Suprapubic skin (tissue), 4 donors: ENCODE measurements at regions not wholly inside any gene's neighbourhood (a gene's known extent, or its start where the extent isn't known, plus 50 kb on each side); places are given as distances from the start of the nearest gene placed in this dataset.

ENCODE experiments used
- DNase-seq, 2 donors: peaks; one replicate each; pipeline ENCODE4 v3.0.0-alpha.2; 2019; ENCODE audit warnings: low spot score in 2 of 2
- H3K27ac ChIP-seq: fragments of 200-600 bp; sonication (generic); one replicate; pipeline ENCODE4 v1.5.1; 2019
- H3K27me3 ChIP-seq: fragments of 200-600 bp; sonication (generic); one replicate; pipeline ENCODE4 v1.5.1; 2019
- H3K36me3 ChIP-seq: fragments of 200-600 bp; sonication (generic); one replicate; pipeline ENCODE4 v1.5.1; 2019
- H3K4me1 ChIP-seq: fragments of 200-600 bp; sonication (generic); one replicate; pipeline ENCODE4 v1.5.1; 2019
- H3K4me3 ChIP-seq: fragments of 200-600 bp; sonication (generic); one replicate; pipeline ENCODE4 v1.5.1; 2019; ENCODE audit warnings: mild to moderate bottlenecking
- H3K9me3 ChIP-seq: fragments of 200-600 bp; sonication (generic); one replicate; pipeline ENCODE4 v1.5.1; 2019
- EP300 ChIP-seq: sonication (generic); formaldehyde crosslinking; IDR thresholded peaks from one replicate; pipeline ENCODE4 v1.6.1; 2017; ENCODE audit warnings: antibody characterized with exemption
- POLR2A ChIP-seq, 2 donors: fragments of 450-650 bp; IDR thresholded peaks; one replicate each; pipeline ENCODE4 v1.6.1; 2017; ENCODE audit warnings: antibody characterized with exemption in 2 of 2, mild to moderate bottlenecking in 2 of 2, moderate library complexity in 2 of 2
- POLR2AphosphoS5 ChIP-seq, 3 donors: sonication (generic); formaldehyde crosslinking; IDR thresholded peaks; one replicate each; pipeline ENCODE4 v1.6.1; 2017; ENCODE audit warnings: antibody characterized with exemption in 3 of 3
- WGBS: methylation state at CpG from one replicate; pipeline ENCODE4 v1.1.5; 2018; 5-methylcytosine and 5-hydroxymethylcytosine counted together
- TF ChIP-seq, protein P1 (sequence below), 2 donors: fragments of 200-600 bp in 1 of 2; fragments of 450-650 bp in 1 of 2; sonication (generic) in 1 of 2; IDR thresholded peaks; one replicate each; pipeline ENCODE4 v1.5.1; 2016 to 2019; ENCODE audit warnings: antibody characterized with exemption in 2 of 2, mild to moderate bottlenecking in 1 of 2, moderate library complexity in 1 of 2

DNA sequence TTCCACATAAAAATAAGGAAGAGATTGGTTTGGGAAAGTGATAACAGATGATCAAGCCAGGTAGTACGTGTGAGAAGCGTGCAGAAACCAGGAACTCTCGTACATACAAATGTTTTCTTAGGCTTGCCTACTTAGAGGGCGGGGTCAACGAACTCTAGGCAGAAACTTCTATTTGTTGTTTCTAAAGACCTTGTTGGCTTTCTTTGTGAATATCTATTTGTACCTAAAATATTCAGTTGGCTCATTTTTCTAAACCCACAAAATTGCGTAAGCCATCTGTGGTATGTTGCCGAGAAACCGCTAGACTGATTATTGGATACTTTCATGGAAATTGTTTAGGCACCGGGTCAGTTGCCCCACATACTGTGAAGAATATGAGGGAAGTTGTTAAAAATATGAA, 458.5 kb downstream of the MAT2B start:
- Histone ChIP-seq H3K4me3 (no peak overlapping the region), H3K27me3 (no peaks in the 10 kb centered on the region), H3K4me1 (no peaks in the 10 kb centered on the region), H3K9me3 (no peaks in the 10 kb centered on the region), H3K36me3 (no peaks in the 10 kb centered on the region), H3K27ac (no peak overlapping the region)
- WGBS: 72% methylated on average over 9 of the region's 9 CpGs
- TF ChIP-seq, protein P1, sequence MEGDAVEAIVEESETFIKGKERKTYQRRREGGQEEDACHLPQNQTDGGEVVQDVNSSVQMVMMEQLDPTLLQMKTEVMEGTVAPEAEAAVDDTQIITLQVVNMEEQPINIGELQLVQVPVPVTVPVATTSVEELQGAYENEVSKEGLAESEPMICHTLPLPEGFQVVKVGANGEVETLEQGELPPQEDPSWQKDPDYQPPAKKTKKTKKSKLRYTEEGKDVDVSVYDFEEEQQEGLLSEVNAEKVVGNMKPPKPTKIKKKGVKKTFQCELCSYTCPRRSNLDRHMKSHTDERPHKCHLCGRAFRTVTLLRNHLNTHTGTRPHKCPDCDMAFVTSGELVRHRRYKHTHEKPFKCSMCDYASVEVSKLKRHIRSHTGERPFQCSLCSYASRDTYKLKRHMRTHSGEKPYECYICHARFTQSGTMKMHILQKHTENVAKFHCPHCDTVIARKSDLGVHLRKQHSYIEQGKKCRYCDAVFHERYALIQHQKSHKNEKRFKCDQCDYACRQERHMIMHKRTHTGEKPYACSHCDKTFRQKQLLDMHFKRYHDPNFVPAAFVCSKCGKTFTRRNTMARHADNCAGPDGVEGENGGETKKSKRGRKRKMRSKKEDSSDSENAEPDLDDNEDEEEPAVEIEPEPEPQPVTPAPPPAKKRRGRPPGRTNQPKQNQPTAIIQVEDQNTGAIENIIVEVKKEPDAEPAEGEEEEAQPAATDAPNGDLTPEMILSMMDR (IDR thresholded peaks at IDR 0.05): no peak
- TF ChIP-seq POLR2A (IDR thresholded peaks at IDR 0.05) (no peak), EP300 (no peak), POLR2AphosphoS5 (IDR thresholded peaks at IDR 0.05) (no peak)
- no peak for DNase-seq

DNA sequence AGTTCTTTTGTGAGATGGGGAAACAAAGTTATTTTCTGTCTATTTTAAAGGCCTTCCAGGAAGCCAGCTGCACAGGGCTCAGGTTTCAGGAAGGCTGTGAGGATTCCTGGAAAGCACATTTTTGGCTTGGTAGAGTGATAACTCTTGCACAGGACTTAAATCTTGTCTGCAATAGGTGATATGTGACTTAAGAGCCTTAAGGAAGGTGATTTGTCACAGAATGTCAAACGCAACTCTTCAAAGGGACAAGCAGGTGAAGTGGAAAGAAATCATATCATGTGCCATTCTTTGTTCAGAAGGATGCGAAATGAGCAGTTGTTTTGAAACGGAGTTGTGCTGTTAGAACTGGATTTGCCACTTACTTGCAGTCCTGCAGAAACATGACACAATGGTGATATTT, 459.3 kb downstream of the MAT2B start:
- WGBS: 45% methylated on average over 3 of the region's 3 CpGs
- Histone ChIP-seq H3K27me3 (no peaks in the 10 kb centered on the region), H3K4me1 (no peaks in the 10 kb centered on the region), H3K36me3 (no peaks in the 10 kb centered on the region), H3K27ac (no peak overlapping the region), H3K9me3 (no peaks in the 10 kb centered on the region), H3K4me3 (no peak overlapping the region)
- TF ChIP-seq EP300 (no peak), POLR2A (IDR thresholded peaks at IDR 0.05) (no peak), POLR2AphosphoS5 (IDR thresholded peaks at IDR 0.05) (no peak)
- TF ChIP-seq, protein P1 (IDR thresholded peaks at IDR 0.05): no peak
- DNase-seq: no peak

DNA sequence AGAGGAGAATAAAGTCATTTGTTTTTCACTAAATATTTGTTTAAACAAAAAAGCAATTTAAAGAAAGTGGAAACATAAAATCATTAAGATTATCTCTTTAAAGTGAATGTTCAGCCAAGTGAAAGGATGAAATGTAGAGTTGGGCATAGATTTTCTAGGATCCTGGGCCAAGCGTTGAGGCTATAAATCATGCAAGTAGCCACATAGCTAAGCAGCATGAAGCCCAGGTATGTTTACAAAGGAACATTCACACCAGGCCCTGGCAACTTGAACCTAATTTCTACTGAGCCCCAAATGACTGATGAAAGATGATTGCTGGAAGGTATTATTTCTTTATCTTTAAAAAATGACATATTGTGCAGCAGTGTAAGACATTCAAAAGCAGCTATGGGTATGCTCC, 461.8 kb downstream of the MAT2B start:
- Histone ChIP-seq H3K27ac (no peak overlapping the region), H3K9me3 (no peaks in the 10 kb centered on the region), H3K27me3 (no peaks in the 10 kb centered on the region), H3K4me3 (no peak overlapping the region), H3K4me1 (no peaks in the 10 kb centered on the region), H3K36me3 (no peaks in the 10 kb centered on the region)
- no peak for DNase-seq
- 58% methylated on average over 1 of the region's 1 CpG for WGBS
- TF ChIP-seq, protein P1 (IDR thresholded peaks at IDR 0.05): no peak
- no peak for TF ChIP-seq POLR2AphosphoS5 (IDR thresholded peaks at IDR 0.05)
- no peak for TF ChIP-seq POLR2A (IDR thresholded peaks at IDR 0.05)

DNA sequence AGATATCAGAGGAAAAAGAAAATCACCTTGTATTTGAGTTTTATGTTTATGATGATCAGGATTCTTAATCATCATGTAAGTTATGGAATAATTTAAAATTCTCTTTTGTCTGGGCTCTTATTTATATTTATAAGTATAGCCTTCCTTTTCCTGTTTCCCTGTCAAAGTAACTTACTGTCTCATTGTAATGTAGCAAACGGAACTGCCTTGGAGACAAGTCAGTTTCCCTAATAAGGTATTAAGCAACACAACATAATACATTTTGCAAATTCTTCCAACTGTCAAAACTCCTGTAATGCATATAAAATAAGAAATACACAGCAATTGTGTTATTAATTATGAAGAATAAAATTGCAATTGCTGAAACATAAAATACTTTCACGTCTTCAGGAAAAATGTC, 463.2 kb downstream of the MAT2B start:
- H3K4me1 ChIP-seq: no peaks in the 10 kb centered on the region
- H3K27me3 ChIP-seq: no peaks in the 10 kb centered on the region
- H3K4me3 ChIP-seq: no peak overlapping the region
- DNase-seq: no peak
- H3K36me3 ChIP-seq: no peaks in the 10 kb centered on the region
- 43% methylated on average over 2 of the region's 2 CpGs for WGBS
- H3K27ac ChIP-seq: no peak overlapping the region
- TF ChIP-seq, protein P1 (IDR thresholded peaks at IDR 0.05): no peak
- no peak for TF ChIP-seq POLR2A (IDR thresholded peaks at IDR 0.05)
- TF ChIP-seq POLR2AphosphoS5 (IDR thresholded peaks at IDR 0.05): no peak
- no peak for TF ChIP-seq EP300
- H3K9me3 ChIP-seq: no peaks in the 10 kb centered on the region

DNA sequence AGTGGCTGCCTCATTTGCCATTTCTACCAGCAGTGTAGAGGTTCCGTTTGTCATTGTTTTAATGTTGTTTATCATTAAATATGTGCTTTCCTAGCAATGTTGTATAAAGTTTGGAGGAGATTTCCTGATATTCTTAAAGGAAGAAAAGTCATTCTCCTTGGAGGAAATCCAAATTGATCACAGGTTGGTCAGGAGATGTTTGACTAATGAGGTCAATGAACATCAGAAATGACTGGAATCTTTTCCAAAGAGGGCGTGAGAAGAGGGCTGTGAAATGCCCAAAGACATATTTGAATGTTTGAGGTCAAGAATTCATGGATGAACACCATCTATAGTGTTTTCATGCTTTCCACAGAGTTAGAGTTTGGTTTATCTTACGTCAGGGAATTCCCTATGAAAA, 471.3 kb downstream of the MAT2B start:
- Histone ChIP-seq H3K4me3 (no peak overlapping the region), H3K36me3 (no peaks in the 10 kb centered on the region), H3K27me3 (no peaks in the 10 kb centered on the region), H3K9me3 (no peaks in the 10 kb centered on the region), H3K4me1 (no peaks in the 10 kb centered on the region), H3K27ac (no peak overlapping the region)
- TF ChIP-seq, protein P1 (IDR thresholded peaks at IDR 0.05): no peak
- TF ChIP-seq POLR2AphosphoS5 (IDR thresholded peaks at IDR 0.05) (no peak), POLR2A (IDR thresholded peaks at IDR 0.05) (no peak), EP300 (no peak)
- WGBS: 86% methylated on average over 3 of the region's 3 CpGs
- DNase-seq: no peak
